ENCODE measurements at regions not wholly inside any gene's neighbourhood (a gene's known extent, or its start where the extent isn't known, plus 50 kb on each side); places are given as distances from the start of the nearest gene placed in this dataset.

DNA sequence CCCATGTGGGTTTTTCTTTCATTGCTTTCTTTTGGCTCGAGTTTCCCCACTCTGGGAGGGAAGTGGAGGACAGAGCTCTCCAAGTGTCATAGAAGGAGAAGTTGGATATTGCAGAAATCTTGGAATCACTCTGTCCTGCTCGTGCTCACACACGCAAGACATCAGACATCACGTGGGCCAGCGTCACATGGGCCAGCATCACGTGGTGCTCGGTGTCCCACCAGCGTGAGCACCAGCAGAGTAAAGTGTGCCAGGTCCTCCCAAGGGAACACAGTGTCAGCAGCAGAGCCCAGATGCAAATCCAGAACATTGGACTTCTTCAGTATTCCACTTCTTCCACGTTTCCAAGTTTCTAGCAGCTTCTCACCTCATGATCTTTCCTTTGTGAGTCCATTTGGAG lies 327.0 kb downstream of the FOXL1 start:
- FAIRE-seq = no peak
- DNase-seq (ENCODE audit: insufficient read length, low spot score) = no peak
- TF ChIP-seq, protein P1, sequence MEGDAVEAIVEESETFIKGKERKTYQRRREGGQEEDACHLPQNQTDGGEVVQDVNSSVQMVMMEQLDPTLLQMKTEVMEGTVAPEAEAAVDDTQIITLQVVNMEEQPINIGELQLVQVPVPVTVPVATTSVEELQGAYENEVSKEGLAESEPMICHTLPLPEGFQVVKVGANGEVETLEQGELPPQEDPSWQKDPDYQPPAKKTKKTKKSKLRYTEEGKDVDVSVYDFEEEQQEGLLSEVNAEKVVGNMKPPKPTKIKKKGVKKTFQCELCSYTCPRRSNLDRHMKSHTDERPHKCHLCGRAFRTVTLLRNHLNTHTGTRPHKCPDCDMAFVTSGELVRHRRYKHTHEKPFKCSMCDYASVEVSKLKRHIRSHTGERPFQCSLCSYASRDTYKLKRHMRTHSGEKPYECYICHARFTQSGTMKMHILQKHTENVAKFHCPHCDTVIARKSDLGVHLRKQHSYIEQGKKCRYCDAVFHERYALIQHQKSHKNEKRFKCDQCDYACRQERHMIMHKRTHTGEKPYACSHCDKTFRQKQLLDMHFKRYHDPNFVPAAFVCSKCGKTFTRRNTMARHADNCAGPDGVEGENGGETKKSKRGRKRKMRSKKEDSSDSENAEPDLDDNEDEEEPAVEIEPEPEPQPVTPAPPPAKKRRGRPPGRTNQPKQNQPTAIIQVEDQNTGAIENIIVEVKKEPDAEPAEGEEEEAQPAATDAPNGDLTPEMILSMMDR (IDR thresholded peaks at IDR 0.05; ENCODE audit: insufficient read depth, missing control alignments) = no peak

GRCh38 chr16:86906623-86907022 lies 328.3 kb downstream of the FOXL1 start:
- no peak for FAIRE-seq
- TF ChIP-seq, protein P1 (IDR thresholded peaks at IDR 0.05; ENCODE audit: insufficient read depth, missing control alignments) = no peak
- no peak for DNase-seq (ENCODE audit: insufficient read length, low spot score)

- FAIRE-seq (no peak), DNase-seq (ENCODE audit: insufficient read length, low spot score) (no peak)
- TF ChIP-seq, protein P1 (IDR thresholded peaks at IDR 0.05; ENCODE audit: insufficient read depth, missing control alignments) = no peak
Observed at GRCh38 chr16:86909359-86910160, 331.2 kb downstream of the FOXL1 start.

- FAIRE-seq = no peak
- DNase-seq (ENCODE audit: insufficient read length, low spot score) = no peak
- TF ChIP-seq, protein P1 (IDR thresholded peaks at IDR 0.05; ENCODE audit: insufficient read depth, missing control alignments) = no peak
Observed at GRCh38 chr16:86910161-86910769, 331.9 kb downstream of the FOXL1 start.

DNA sequence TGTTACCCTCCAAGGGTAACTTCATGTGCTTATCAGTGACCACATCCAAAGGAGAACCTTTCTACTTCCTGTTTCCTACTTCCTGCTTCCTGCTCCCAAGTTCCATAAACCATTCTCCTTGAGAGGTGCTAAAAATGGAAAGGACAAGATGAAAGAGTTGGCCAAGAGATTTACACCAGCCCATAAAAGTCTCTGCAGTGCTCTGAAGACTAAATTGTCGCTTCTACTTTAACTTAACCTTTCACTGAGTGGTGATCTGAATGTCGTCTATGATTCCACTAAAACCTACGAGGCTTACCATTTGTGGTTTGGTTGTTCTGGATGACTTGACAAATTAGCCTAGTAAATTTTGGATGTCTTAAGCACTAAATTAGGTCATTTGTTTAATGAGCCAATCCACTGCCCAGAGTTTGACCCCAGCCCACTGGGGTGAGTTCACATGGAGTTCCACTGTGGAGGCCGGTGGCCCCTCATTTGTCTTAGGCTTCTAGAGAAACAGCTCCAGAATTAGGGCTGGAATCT lies 333.1 kb downstream of the FOXL1 start:
- DNase-seq (ENCODE audit: insufficient read length, low spot score) (no peak), FAIRE-seq (no peak)
- TF ChIP-seq, protein P1 (IDR thresholded peaks at IDR 0.05; ENCODE audit: insufficient read depth, missing control alignments) = no peak

DNA sequence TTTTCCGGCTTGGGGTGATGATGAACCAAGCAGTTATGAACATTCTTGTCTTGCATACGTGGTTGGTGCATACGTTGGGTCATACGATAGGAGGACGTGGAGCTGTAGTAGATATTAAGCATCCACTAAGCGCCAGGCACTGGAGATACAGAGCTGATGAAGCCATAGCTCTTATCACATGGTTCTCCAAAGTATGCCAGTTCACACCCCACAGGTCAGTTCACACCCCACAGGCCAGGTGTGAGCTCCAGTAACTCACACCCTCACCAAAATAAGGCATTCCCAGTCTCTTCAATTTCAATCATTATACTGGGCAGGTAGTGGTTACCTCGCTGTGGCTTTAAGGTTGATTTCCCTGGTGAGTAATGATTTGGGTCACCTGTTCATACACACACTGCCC lies 335.5 kb downstream of the FOXL1 start:
- DNase-seq (ENCODE audit: insufficient read length, low spot score) = no peak
- TF ChIP-seq, protein P1 (IDR thresholded peaks at IDR 0.05; ENCODE audit: insufficient read depth, missing control alignments) = no peak

More for the DNA sequence above, 335.5 kb downstream of the FOXL1 start:
- no peak for FAIRE-seq

Data from D721Med (cell line).